K562 (cell line): ENCODE measurements at regions not wholly inside any gene's neighbourhood (a gene's known extent, or its start where the extent isn't known, plus 50 kb on each side); places are given as distances from the start of the nearest gene placed in this dataset.

Experiments
- ATAC-seq: fragments of 200-7000 bp; cut with Tn5 transposase; 3 replicates; pipeline ENCODE4 v1.9.1; 2020; ENCODE audit warnings: moderate library complexity
- BruUV-seq: library from RNA; stranded (reverse); fragments of 400-500 nt; replicated peaks from 2 replicates; lab custom pipeline; 2021; lab: Mats Ljungman, UMichigan
- CTCF ChIA-PET: fragments of 300-600 bp; formaldehyde crosslinking; extraction: SDS; loops from one replicate; lab custom pipeline; 2021; ENCODE audit warnings: low intra/inter-chr PET ratio; lab: Yijun Ruan, JAX
- POLR2A ChIA-PET: fragments of 300-600, 350-650 bp; sonication (Branson Sonifier 250); formaldehyde crosslinking; extraction: SDS; loops from one replicate; lab custom pipeline; 2021; ENCODE audit warnings: antibody characterized with exemption, inconsistent platforms; lab: Yijun Ruan, JAX
- DNase-seq, 4 experiments: peaks; one replicate each; pipeline versions ENCODE4 v3.0.0 to v3.0.0-alpha.2; 2011 to 2018; ENCODE audit warnings: low spot score in 3 of 4, mixed read lengths in 3 of 4; ENCODE audit errors: extremely low read depth in 1 of 4
- FAIRE-seq: peaks from 2 replicates; lab custom pipeline; 2011; peaks lifted over from hg19 to GRCh38; lab: Jason Lieb, UNC
- H2AFZ ChIP-seq: 2 replicates; pipeline ENCODE4 v1.6.0; 2011; ENCODE audit warnings: low read depth, low read length, control low read depth, inconsistent platforms
- H3K27ac ChIP-seq: fragments of 200-600 bp; 3 replicates; pipeline ENCODE4 v1.8.0; 2011; ENCODE audit warnings: low read depth, mild to moderate bottlenecking, control low read depth, inconsistent platforms, low read length, moderate library complexity, mixed read lengths; ENCODE audit errors: extremely low read depth
- H3K27me3 ChIP-seq, 2 experiments: fragments of 300-600 bp in 1 of 2; 2 replicates in 1 of 2; 3 replicates in 1 of 2; pipeline versions ENCODE4 v1.6.0 to v1.8.0; 2011; ENCODE audit warnings: inconsistent platforms in 2 of 2, low read length in 2 of 2, mild to moderate bottlenecking in 1 of 2, mixed read lengths in 1 of 2, moderate library complexity in 1 of 2; ENCODE audit not compliant: control insufficient read depth in 2 of 2, insufficient read depth in 2 of 2
- H3K36me3 ChIP-seq: fragments of 300-600 bp; 3 replicates; pipeline ENCODE4 v1.8.0; 2011; ENCODE audit warnings: mild to moderate bottlenecking, low read length, inconsistent platforms; ENCODE audit not compliant: control insufficient read depth, insufficient read depth
- H3K4me1 ChIP-seq, 2 experiments: fragments of 200-600 bp in 1 of 2; replicated peaks in 1 of 2; 2 replicates in 1 of 2; 3 replicates in 1 of 2; pipeline versions ENCODE4 v1.5.1 to v1.8.0; 2011; ENCODE audit warnings: inconsistent platforms in 2 of 2, low read length in 2 of 2, mild to moderate bottlenecking in 1 of 2, mixed read lengths in 1 of 2, moderate library complexity in 1 of 2; ENCODE audit not compliant: control insufficient read depth in 2 of 2, insufficient read depth in 2 of 2
- H3K4me2 ChIP-seq: 2 replicates; pipeline ENCODE4 v1.6.1; 2011; ENCODE audit warnings: low read length, control low read depth, inconsistent platforms, mixed read lengths; ENCODE audit not compliant: insufficient read depth
- H3K4me3 ChIP-seq: fragments of 200-600 bp; sonication (generic), shearing (Covaris generic); 2 replicates; pipeline ENCODE4 v1.5.1; 2016; ENCODE audit warnings: control low read depth, inconsistent platforms
- H3K79me2 ChIP-seq: fragments of 200-600 bp; 3 replicates; pipeline ENCODE4 v1.8.0; 2011; ENCODE audit warnings: low read length, inconsistent platforms; ENCODE audit not compliant: control insufficient read depth, insufficient read depth
- H3K9ac ChIP-seq, 2 experiments: 2 replicates each; pipeline versions ENCODE4 v1.6.0 to v1.6.1; 2011; ENCODE audit warnings: low read depth in 2 of 2, low read length in 2 of 2, control low read depth in 1 of 2, inconsistent platforms in 1 of 2, mild to moderate bottlenecking in 1 of 2, mixed read lengths in 1 of 2; ENCODE audit not compliant: insufficient read depth in 1 of 2
- H3K9me1 ChIP-seq: one replicate; pipeline ENCODE4 v1.6.0; 2011; ENCODE audit warnings: inconsistent platforms, mild to moderate bottlenecking, low read length, moderate library complexity; ENCODE audit not compliant: control insufficient read depth, insufficient read depth
- H3K9me3 ChIP-seq: replicated peaks from 2 replicates; pipeline ENCODE4 v1.5.1; 2011; ENCODE audit warnings: low read depth, low read length, inconsistent platforms; ENCODE audit not compliant: control insufficient read depth, insufficient read depth
- H4K20me1 ChIP-seq: replicated peaks from 2 replicates; pipeline ENCODE4 v1.6.1; 2011; ENCODE audit warnings: low read length, inconsistent platforms, mixed read lengths; ENCODE audit not compliant: control insufficient read depth, insufficient read depth
- ARID1B ChIP-seq: fragments of 450-650 bp; IDR thresholded peaks from 2 replicates; pipeline ENCODE4 v1.6.1; 2016; ENCODE audit warnings: antibody characterized with exemption, mild to moderate bottlenecking, inconsistent platforms
- BRD4 ChIP-seq: fragments of 200-600 bp; sonication (generic); IDR thresholded peaks from 2 replicates; pipeline ENCODE4 v1.6.1; 2017; ENCODE audit warnings: inconsistent platforms
- ELF4 ChIP-seq: fragments of 450-650 bp; formaldehyde crosslinking; IDR thresholded peaks from 2 replicates; pipeline ENCODE4 v1.4.0; 2022; ENCODE audit warnings: missing genetic modification characterization
- FOXP4 ChIP-seq: sonication (generic); formaldehyde crosslinking; IDR thresholded peaks from 2 replicates; pipeline ENCODE4 v1.8.0; 2022; ENCODE audit warnings: mild to moderate bottlenecking, missing genetic modification reagents, borderline replicate concordance
- HNRNPK ChIP-seq: fragments of 200-400 bp; formaldehyde crosslinking; IDR thresholded peaks from one replicate; pipeline ENCODE4 v1.6.1; 2018; ENCODE audit warnings: mild to moderate bottlenecking, low read depth, low read length; ENCODE audit not compliant: poor library complexity, severe bottlenecking
- PBX2 ChIP-seq, 2 experiments: IDR thresholded peaks in 1 of 2; conservative IDR thresholded peaks in 1 of 2; 2 replicates each; pipeline ENCODE4 v1.6.1; 2016; ENCODE audit warnings: low read depth in 2 of 2, mild to moderate bottlenecking in 1 of 2, missing compliant biosample characterization in 1 of 2, missing genetic modification characterization in 1 of 2, moderate library complexity in 1 of 2
- USF1 ChIP-seq: sonication (generic); formaldehyde crosslinking; IDR thresholded peaks from 2 replicates; pipeline ENCODE4 v1.9.0; 2022; ENCODE audit warnings: mild to moderate bottlenecking, missing genetic modification reagents
- ZFP36 ChIP-seq: fragments of 150-350 bp; IDR thresholded peaks from 2 replicates; pipeline ENCODE4 v1.6.1; 2018; ENCODE audit warnings: low read length, low read depth; ENCODE audit not compliant: partially characterized antibody
- WGBS: fragments of 100-300 bp; shearing (Covaris generic); methylation state at CpG from one replicate; pipeline ENCODE4 v1.1.6; 2016; ENCODE audit warnings: low coverage, mixed read lengths; ENCODE audit not compliant: insufficient coverage; ENCODE audit errors: missing lambda C conversion rate; 5-methylcytosine and 5-hydroxymethylcytosine counted together
- in situ Hi-C: fragments of 300-500 bp; cut with MboI; formaldehyde crosslinking; loops from 4 replicates; pipeline ENCODE4 v1.15.0; 2018; ENCODE audit warnings: inconsistent platforms, mixed read lengths
- intact Hi-C: fragments of 100-400 bp; cut with micrococcal nuclease; formaldehyde crosslinking; loops from 2 replicates; pipeline ENCODE4 v1.14.2; 2022

- no peak overlapping the region for H3K27ac ChIP-seq
- no peak for FAIRE-seq
- in situ Hi-C loops, result no loop called here
- H3K27me3 ChIP-seq, result no peaks in the 10 kb centered on the region
- no peaks in the 10 kb centered on the region for H4K20me1 ChIP-seq
- no peak overlapping the region for H3K4me3 ChIP-seq
- H3K9ac ChIP-seq, result no peak overlapping the region
- H3K9me1 ChIP-seq, result no peaks in the 10 kb centered on the region
- no peaks in the 10 kb centered on the region for H3K4me1 ChIP-seq
- ATAC-seq, result no peak
- no peak overlapping the region for H3K4me2 ChIP-seq
- ChIA-PET CTCF (no interaction called here), POLR2A (no interaction called here)
- H3K9me3 ChIP-seq, result no peaks in the 10 kb centered on the region; the same call in 1 of the 2 replicates
- BruUV-seq, result no TSS peak
- intact Hi-C loops, result no loop called here
- no peaks in the 10 kb centered on the region for H3K79me2 ChIP-seq
- DNase-seq, result no peak
- TF ChIP-seq USF1 (CRISPR knock-in tag) (no peak), ZFP36 (no peak), ELF4 (no peak)
- no peaks in the 10 kb centered on the region for H3K36me3 ChIP-seq
- H2AFZ ChIP-seq, result no peak overlapping the region
These were observed 630.8 kb upstream of the KIF2B start for GRCh38 chr17:53191878-53192277.

- Histone ChIP-seq H2AFZ (no peak overlapping the region), H3K36me3 (no peaks in the 10 kb centered on the region), H3K79me2 (no peaks in the 10 kb centered on the region), H4K20me1 (no peaks in the 10 kb centered on the region), H3K4me1 (no peaks in the 10 kb centered on the region), H3K27ac (no peak overlapping the region), H3K27me3 (no peaks in the 10 kb centered on the region), H3K9me1 (no peaks in the 10 kb centered on the region), H3K4me3 (no peak overlapping the region), H3K9ac (no peak overlapping the region), H3K9me3 (no peaks in the 10 kb centered on the region), H3K4me2 (no peak overlapping the region)
- DNase-seq (no peak), ATAC-seq (no peak), FAIRE-seq (no peak)
- WGBS, result 0% methylated on average over 2 of the region's 2 CpGs
- in situ Hi-C loops (no loop called here), intact Hi-C loops (no loop called here)
- CTCF ChIA-PET, result no interaction called here
- BruUV-seq, result no TSS peak
- POLR2A ChIA-PET, result no interaction called here
- TF ChIP-seq HNRNPK, result no peak
- TF ChIP-seq PBX2 (CRISPR knock-in tag; IDR thresholded peaks at IDR 0.05; ENCODE audit: low read depth), result no peak
- TF ChIP-seq PBX2 (tag; conservative IDR thresholded peaks at IDR 0.05; ENCODE audit: low read depth), result no peak
- TF ChIP-seq ARID1B, result no peak
- no peak for TF ChIP-seq FOXP4 (CRISPR knock-in tag)
- TF ChIP-seq BRD4, result no peak
These were observed 636.7 kb upstream of the KIF2B start for GRCh38 chr17:53186001-53186400.
